H1 (cell line): ENCODE measurements at regions not wholly inside any gene's neighbourhood (a gene's known extent, or its start where the extent isn't known, plus 50 kb on each side); places are given as distances from the start of the nearest gene placed in this dataset.

Source experiments
- CTCF ChIA-PET: fragments of 300-600 bp; sonication (Branson Sonifier 250); formaldehyde crosslinking; loops from one replicate; lab custom pipeline; 2021; ENCODE audit not compliant: partially characterized antibody; lab: Charles Lee
- POLR2A ChIA-PET: fragments of 300-600 bp; sonication (Branson Sonifier 250); formaldehyde crosslinking; loops from one replicate; lab custom pipeline; 2021; ENCODE audit warnings: inconsistent platforms; ENCODE audit not compliant: partially characterized antibody; lab: Charles Lee
- DNase-seq, 2 experiments: peaks; one replicate each; pipeline versions ENCODE4 v3.0.0 to v3.0.0-alpha.2; 2010 to 2022; ENCODE audit warnings: low spot score in 2 of 2, low read depth in 1 of 2, mixed read lengths in 1 of 2
- FAIRE-seq: peaks from 2 replicates; lab custom pipeline; 2011; peaks lifted over from hg19 to GRCh38; lab: Jason Lieb, UNC
- H2AFZ ChIP-seq: 2 replicates; pipeline ENCODE4 v1.8.1; 2012; ENCODE audit warnings: low read length, inconsistent platforms
- H2AK5ac ChIP-seq: 2 replicates; pipeline ENCODE4 v1.6.1; 2013; ENCODE audit warnings: low read depth, low read length
- H2BK120ac ChIP-seq: replicated peaks from 2 replicates; pipeline ENCODE3; 2013; ENCODE audit warnings: low read depth, low read length, inconsistent platforms
- H2BK12ac ChIP-seq: 2 replicates; pipeline ENCODE4 v1.6.1; 2013; ENCODE audit warnings: low read depth, low read length
- H2BK15ac ChIP-seq: 2 replicates; pipeline ENCODE4 v1.6.1; 2013; ENCODE audit warnings: low read length
- H2BK20ac ChIP-seq: 2 replicates; pipeline ENCODE4 v1.6.1; 2013; ENCODE audit warnings: low read length
- H2BK5ac ChIP-seq: 2 replicates; pipeline ENCODE4 v1.6.1; 2013; ENCODE audit warnings: low read depth, low read length
- H3K14ac ChIP-seq: 2 replicates; pipeline ENCODE4 v1.6.1; 2013; ENCODE audit warnings: inconsistent platforms; ENCODE audit not compliant: insufficient read length
- H3K18ac ChIP-seq: 2 replicates; pipeline ENCODE4 v1.6.1; 2013; ENCODE audit warnings: low read length; ENCODE audit errors: extremely low read depth
- H3K23ac ChIP-seq: 2 replicates; pipeline ENCODE4 v1.6.1; 2013; ENCODE audit warnings: inconsistent platforms; ENCODE audit not compliant: insufficient read length
- H3K23me2 ChIP-seq: 2 replicates; pipeline ENCODE4 v1.6.1; 2013; ENCODE audit warnings: low read depth, low read length
- H3K27ac ChIP-seq: 2 replicates; pipeline ENCODE4 v1.6.1; 2011; ENCODE audit warnings: low read depth, low read length, inconsistent platforms
- H3K27me3 ChIP-seq, 4 experiments: replicated peaks in 1 of 4; 1 replicate in 1 of 4; 2 replicates in 3 of 4; pipeline versions ENCODE4 v1.6.1 to v1.8.1; 2011 to 2013; ENCODE audit warnings: low read length in 3 of 4, mild to moderate bottlenecking in 3 of 4, inconsistent platforms in 2 of 4, mixed read lengths in 2 of 4, moderate library complexity in 1 of 4; ENCODE audit not compliant: control insufficient read depth in 3 of 4, insufficient read depth in 3 of 4; ENCODE audit errors: extremely low read depth in 1 of 4
- H3K36me3 ChIP-seq, 4 experiments: 2 replicates each; pipeline versions ENCODE4 v1.6.1 to v1.8.1; 2011 to 2013; ENCODE audit warnings: mild to moderate bottlenecking in 4 of 4, low read length in 3 of 4, moderate library complexity in 2 of 4, control low read depth in 1 of 4, inconsistent platforms in 1 of 4; ENCODE audit not compliant: insufficient read depth in 4 of 4, control insufficient read depth in 2 of 4
- H3K4ac ChIP-seq: replicated peaks from 2 replicates; pipeline ENCODE3; 2013; ENCODE audit warnings: low read length, low read depth, mixed read lengths, inconsistent platforms; ENCODE audit not compliant: insufficient read length
- H3K4me1 ChIP-seq, 4 experiments: replicated peaks in 1 of 4; 1 replicate in 1 of 4; 2 replicates in 3 of 4; pipeline versions ENCODE4 v1.6.1 to v1.8.1; 2011 to 2013; ENCODE audit warnings: low read length in 3 of 4, inconsistent platforms in 2 of 4, mixed read lengths in 1 of 4; ENCODE audit not compliant: insufficient read depth in 4 of 4, control insufficient read depth in 3 of 4
- H3K4me2 ChIP-seq, 2 experiments: 2 replicates each; pipeline versions ENCODE4 v1.6.1 to v1.8.1; 2011 to 2013; ENCODE audit warnings: low read depth in 2 of 2, low read length in 2 of 2, control low read depth in 1 of 2, inconsistent platforms in 1 of 2, mild to moderate bottlenecking in 1 of 2; ENCODE audit not compliant: insufficient read depth in 1 of 2
- H3K4me3 ChIP-seq, 4 experiments: fragments of 200-600, 300-600 bp in 1 of 4; sonication (generic), shearing (Covaris generic), sonication (Bioruptor Twin) in 1 of 4; 2 replicates each; pipeline versions ENCODE4 v1.5.1 to v1.8.1; 2011 to 2016; ENCODE audit warnings: low read length in 4 of 4, low read depth in 3 of 4, control low read depth in 2 of 4, inconsistent platforms in 2 of 4, mild to moderate bottlenecking in 2 of 4, mixed read lengths in 1 of 4, moderate library complexity in 1 of 4; ENCODE audit not compliant: insufficient read depth in 2 of 4; ENCODE audit errors: extremely low read depth in 1 of 4
- H3K56ac ChIP-seq: replicated peaks from 2 replicates; pipeline ENCODE3; 2013; ENCODE audit warnings: low read depth, mild to moderate bottlenecking, mixed read lengths, low read length, inconsistent platforms; ENCODE audit not compliant: insufficient read length
- H3K79me1 ChIP-seq: 2 replicates; pipeline ENCODE4 v1.6.1; 2013; ENCODE audit warnings: low read depth, low read length, control low read depth
- H3K79me2 ChIP-seq, 2 experiments: 2 replicates each; pipeline versions ENCODE4 v1.6.1 to v1.8.1; 2012 to 2013; ENCODE audit warnings: low read length in 2 of 2, mild to moderate bottlenecking in 2 of 2, inconsistent platforms in 1 of 2; ENCODE audit not compliant: insufficient read depth in 2 of 2, control insufficient read depth in 1 of 2
- H3K9ac ChIP-seq, 4 experiments: replicated peaks in 1 of 4; 1 replicate in 1 of 4; 2 replicates in 3 of 4; pipeline versions ENCODE4 v1.6.1 to v1.8.1; 2011 to 2013; ENCODE audit warnings: low read depth in 3 of 4, low read length in 3 of 4, control low read depth in 2 of 4, mild to moderate bottlenecking in 2 of 4, moderate library complexity in 2 of 4, inconsistent platforms in 1 of 4; ENCODE audit errors: extremely low read depth in 1 of 4
- H3K9me3 ChIP-seq, 2 experiments: 2 replicates each; pipeline versions ENCODE4 v1.6.1 to v1.8.1; 2012 to 2013; ENCODE audit warnings: mild to moderate bottlenecking in 2 of 2, moderate library complexity in 2 of 2, control low read depth in 1 of 2, inconsistent platforms in 1 of 2, low read depth in 1 of 2, low read length in 1 of 2, mixed read lengths in 1 of 2; ENCODE audit not compliant: insufficient read depth in 2 of 2
- H4K20me1 ChIP-seq, 2 experiments: replicated peaks in 1 of 2; 2 replicates each; pipeline versions ENCODE3 to v1.8.1; 2011 to 2013; ENCODE audit warnings: inconsistent platforms in 2 of 2, low read length in 2 of 2, mild to moderate bottlenecking in 1 of 2; ENCODE audit not compliant: insufficient read depth in 2 of 2, control insufficient read depth in 1 of 2
- H4K5ac ChIP-seq: 2 replicates; pipeline ENCODE4 v1.6.1; 2013; ENCODE audit warnings: low read length, low read depth, mixed read lengths, inconsistent platforms; ENCODE audit not compliant: insufficient read length
- H4K8ac ChIP-seq: 2 replicates; pipeline ENCODE4 v1.8.0; 2013; ENCODE audit warnings: mild to moderate bottlenecking, moderate library complexity, low read length, inconsistent platforms; ENCODE audit not compliant: insufficient read depth; ENCODE audit errors: extremely low read depth
- H4K91ac ChIP-seq: replicated peaks from 2 replicates; pipeline ENCODE3; 2013; ENCODE audit warnings: low read length, mixed read lengths, inconsistent platforms; ENCODE audit not compliant: insufficient read length
- ASH2L ChIP-seq: fragments of 200-600, 300-600 bp; sonication (generic); IDR thresholded peaks from one replicate; pipeline ENCODE4 v1.7.1; 2017; ENCODE audit warnings: low read length
- CBX5 ChIP-seq: fragments of 300-800, 300-1000 bp; sonication (generic); IDR thresholded peaks from 2 replicates; pipeline ENCODE4 v1.7.1; 2016; ENCODE audit warnings: antibody characterized with exemption, low read length, low read depth
- CREB1 ChIP-seq: IDR thresholded peaks from 2 replicates; pipeline ENCODE4 v1.6.1; 2012; ENCODE audit warnings: inconsistent platforms
- EZH2 ChIP-seq: fragments of 200-600 bp; sonication (generic); IDR thresholded peaks from 2 replicates; pipeline ENCODE4 v1.7.1; 2012; ENCODE audit warnings: low read depth, mild to moderate bottlenecking, moderate library complexity, low read length, inconsistent platforms; ENCODE audit not compliant: severe bottlenecking
- KDM4A ChIP-seq: IDR thresholded peaks from one replicate; pipeline ENCODE4 v1.7.1; 2012; ENCODE audit warnings: low read depth, mild to moderate bottlenecking, moderate library complexity, low read length, inconsistent platforms; ENCODE audit not compliant: severe bottlenecking
- PHF8 ChIP-seq: fragments of 200-600 bp; sonication (generic); conservative IDR thresholded peaks from 2 replicates; pipeline ENCODE4 v1.7.1; 2012; ENCODE audit warnings: low read depth, mild to moderate bottlenecking, inconsistent platforms, low read length, moderate library complexity
- POU5F1 ChIP-seq: IDR thresholded peaks from 2 replicates; pipeline ENCODE4 v1.6.1; 2011; ENCODE audit warnings: low read depth, mild to moderate bottlenecking, low read length, moderate library complexity
- RFX5 ChIP-seq: IDR thresholded peaks from 2 replicates; pipeline ENCODE4 v1.6.1; 2011; ENCODE audit warnings: low read depth, low read length, improper control_type of control experiment, borderline replicate concordance
- SIN3A ChIP-seq, 2 experiments: IDR thresholded peaks in 1 of 2; conservative IDR thresholded peaks in 1 of 2; 2 replicates each; pipeline ENCODE4 v1.6.1; 2011 to 2012; ENCODE audit warnings: low read length in 2 of 2, improper control_type of control experiment in 1 of 2, low read depth in 1 of 2, mild to moderate bottlenecking in 1 of 2
- SP2 ChIP-seq: IDR thresholded peaks from 2 replicates; pipeline ENCODE4 v1.6.1; 2012; ENCODE audit warnings: mild to moderate bottlenecking, low read length, inconsistent platforms
- SRF ChIP-seq: IDR thresholded peaks from 2 replicates; pipeline ENCODE4 v1.6.1; 2011; ENCODE audit warnings: mild to moderate bottlenecking, low read depth, low read length, moderate library complexity
- TAF7 ChIP-seq: optimal IDR thresholded peaks from 2 replicates; pipeline ENCODE3; 2011; ENCODE audit warnings: low read depth, mild to moderate bottlenecking, inconsistent platforms, low read length, moderate library complexity, borderline replicate concordance
- TBP ChIP-seq: IDR thresholded peaks from 2 replicates; pipeline ENCODE4 v1.6.1; 2011; ENCODE audit warnings: low read depth, low read length, improper control_type of control experiment
- USF2 ChIP-seq: IDR thresholded peaks from 2 replicates; pipeline ENCODE4 v1.6.1; 2011; ENCODE audit warnings: low read length, improper control_type of control experiment
- WGBS, 2 experiments: shearing (Covaris generic) in 1 of 2; methylation state at CpG; one replicate each; pipeline versions ENCODE4 v1.1.6 to v1.1.7; 2013 to 2015; ENCODE audit warnings: low lambda C conversion rate in 2 of 2, mixed read lengths in 2 of 2, inconsistent platforms in 1 of 2, low coverage in 1 of 2, missing lambda C conversion rate in 1 of 2; ENCODE audit not compliant: insufficient replicate concordance in 2 of 2, insufficient coverage in 1 of 2, insufficient read length in 1 of 2; ENCODE audit errors: extremely low coverage in 1 of 2, missing lambda C conversion rate in 1 of 2; 5-methylcytosine and 5-hydroxymethylcytosine counted together

- WGBS, 2 experiments: 74% methylated on average over 3 of the region's 3 CpGs; no CpG with 5 or more reads in 1 of the 2 experiments
- no peak overlapping the region for H3K14ac ChIP-seq
- no peaks in the 10 kb centered on the region for H3K4me1 ChIP-seq
- ChIA-PET POLR2A (no interaction called here), CTCF (interaction anchor here (0.6 to 2.3 kb wide), 10 partner anchors 11 to 472 kb away, joined by 3 to 10 read pairs (median 4); no protein-coding TSS in a partner anchor)
- no peak overlapping the region for H2BK20ac ChIP-seq
- H4K5ac ChIP-seq: no peak overlapping the region
- H3K36me3 ChIP-seq: no peaks in the 10 kb centered on the region
- H4K20me1 ChIP-seq: no peaks in the 10 kb centered on the region
- no peaks in the 10 kb centered on the region for H3K23me2 ChIP-seq
- H3K27ac ChIP-seq: no peak overlapping the region
- H3K9me3 ChIP-seq: no peaks in the 10 kb centered on the region
- H2AK5ac ChIP-seq: no peak overlapping the region
- no peak overlapping the region for H4K8ac ChIP-seq
- no peaks in the 10 kb centered on the region for H3K27me3 ChIP-seq
- no peak overlapping the region for H2AFZ ChIP-seq
- H3K4ac ChIP-seq: no peak overlapping the region
- no peak overlapping the region for H3K18ac ChIP-seq
- H3K4me2 ChIP-seq: no peak overlapping the region
- no peak for DNase-seq
- H3K56ac ChIP-seq: no peak overlapping the region
- H2BK5ac ChIP-seq: no peak overlapping the region
- no peak overlapping the region for H2BK120ac ChIP-seq
- H3K79me2 ChIP-seq: no peaks in the 10 kb centered on the region
- H2BK12ac ChIP-seq: no peak overlapping the region
- no peak overlapping the region for H3K9ac ChIP-seq
- H3K23ac ChIP-seq: no peak overlapping the region
- no peak overlapping the region for H2BK15ac ChIP-seq
- no peak overlapping the region for H3K4me3 ChIP-seq
- no peaks in the 10 kb centered on the region for H3K79me1 ChIP-seq
- no peak overlapping the region for H4K91ac ChIP-seq
- FAIRE-seq: no peak
- no peak for TF ChIP-seq SP2
- no peak for TF ChIP-seq USF2
- TF ChIP-seq ASH2L: no peak
- no peak for TF ChIP-seq EZH2
- no peak for TF ChIP-seq SRF
- TF ChIP-seq POU5F1: no peak
- no peak for TF ChIP-seq TAF7
- TF ChIP-seq TBP: no peak
- TF ChIP-seq KDM4A: no peak
- TF ChIP-seq CREB1: no peak
- no peak for TF ChIP-seq SIN3A (conservative IDR thresholded peaks at IDR 0.05 in 1 of 2, IDR thresholded peaks at IDR 0.05 in 1 of 2; ENCODE audit: low read depth in 1 of 2, low read length in 2 of 2)
- TF ChIP-seq RFX5: no peak
- no peak for TF ChIP-seq PHF8
- TF ChIP-seq CBX5: no peak
Measured at GRCh38 chr21:38712664-38713063, 93.1 kb upstream of the ETS2 start.
